Right lobe of liver (tissue), 4 donors: ENCODE measurements at regions not wholly inside any gene's neighbourhood (a gene's known extent, or its start where the extent isn't known, plus 50 kb on each side); places are given as distances from the start of the nearest gene placed in this dataset.
"Not testable (repeated sequence)": the region's sequence is repeated elsewhere in the genome, so short reads cannot be mapped to it uniquely, and the experiment has no call there.

Experiments
- POLR2A ChIP-seq: fragments of 450-650 bp; IDR thresholded peaks from one replicate; pipeline ENCODE4 v1.6.1; 2017; ENCODE audit warnings: antibody characterized with exemption, mild to moderate bottlenecking
- TF ChIP-seq, protein P1 (sequence below), 4 donors: fragments of 200-600 bp in 3 of 4; fragments of 450-650 bp in 1 of 4; IDR thresholded peaks; one replicate each; pipeline versions ENCODE4 v1.5.1 to v1.8.0; 2016 to 2022; ENCODE audit warnings: antibody characterized with exemption in 4 of 4, mild to moderate bottlenecking in 2 of 4
- donor health status: DM: no; HTN: no; CAD: no.
- donor health status: DM: no; HTN: no; CAD: no.
- donor health status: DM: no; HTN: yes; CAD: no.

DNA sequence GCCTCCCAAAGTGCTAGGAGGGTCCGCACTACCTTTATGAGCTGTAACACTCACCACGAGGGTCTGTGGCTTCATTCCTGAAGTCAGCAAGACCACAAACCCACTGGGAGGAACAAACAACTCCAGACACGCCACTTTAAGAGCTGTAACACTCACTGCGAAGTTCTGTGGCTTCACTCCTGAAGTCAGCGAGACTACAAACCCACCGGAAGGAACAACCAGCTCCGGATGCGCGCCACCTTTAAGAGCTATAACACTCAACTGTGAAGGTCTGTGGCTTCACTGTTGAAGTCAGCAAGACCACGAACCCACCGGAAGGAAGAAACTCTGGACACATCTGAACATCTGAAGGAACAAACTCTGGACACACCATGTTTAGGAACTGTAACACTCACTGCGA, 152.1 kb upstream of the IL15 start:
- not testable (repeated sequence) for TF ChIP-seq POLR2A
- TF ChIP-seq, protein P1, sequence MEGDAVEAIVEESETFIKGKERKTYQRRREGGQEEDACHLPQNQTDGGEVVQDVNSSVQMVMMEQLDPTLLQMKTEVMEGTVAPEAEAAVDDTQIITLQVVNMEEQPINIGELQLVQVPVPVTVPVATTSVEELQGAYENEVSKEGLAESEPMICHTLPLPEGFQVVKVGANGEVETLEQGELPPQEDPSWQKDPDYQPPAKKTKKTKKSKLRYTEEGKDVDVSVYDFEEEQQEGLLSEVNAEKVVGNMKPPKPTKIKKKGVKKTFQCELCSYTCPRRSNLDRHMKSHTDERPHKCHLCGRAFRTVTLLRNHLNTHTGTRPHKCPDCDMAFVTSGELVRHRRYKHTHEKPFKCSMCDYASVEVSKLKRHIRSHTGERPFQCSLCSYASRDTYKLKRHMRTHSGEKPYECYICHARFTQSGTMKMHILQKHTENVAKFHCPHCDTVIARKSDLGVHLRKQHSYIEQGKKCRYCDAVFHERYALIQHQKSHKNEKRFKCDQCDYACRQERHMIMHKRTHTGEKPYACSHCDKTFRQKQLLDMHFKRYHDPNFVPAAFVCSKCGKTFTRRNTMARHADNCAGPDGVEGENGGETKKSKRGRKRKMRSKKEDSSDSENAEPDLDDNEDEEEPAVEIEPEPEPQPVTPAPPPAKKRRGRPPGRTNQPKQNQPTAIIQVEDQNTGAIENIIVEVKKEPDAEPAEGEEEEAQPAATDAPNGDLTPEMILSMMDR (IDR thresholded peaks at IDR 0.05), result not testable (repeated sequence)
